ENCODE measurements at regions not wholly inside any gene's neighbourhood (a gene's known extent, or its start where the extent isn't known, plus 50 kb on each side); places are given as distances from the start of the nearest gene placed in this dataset.
A peak's percentile ranks its signal among the peaks of the same experiment; 100 is the strongest.

DNA sequence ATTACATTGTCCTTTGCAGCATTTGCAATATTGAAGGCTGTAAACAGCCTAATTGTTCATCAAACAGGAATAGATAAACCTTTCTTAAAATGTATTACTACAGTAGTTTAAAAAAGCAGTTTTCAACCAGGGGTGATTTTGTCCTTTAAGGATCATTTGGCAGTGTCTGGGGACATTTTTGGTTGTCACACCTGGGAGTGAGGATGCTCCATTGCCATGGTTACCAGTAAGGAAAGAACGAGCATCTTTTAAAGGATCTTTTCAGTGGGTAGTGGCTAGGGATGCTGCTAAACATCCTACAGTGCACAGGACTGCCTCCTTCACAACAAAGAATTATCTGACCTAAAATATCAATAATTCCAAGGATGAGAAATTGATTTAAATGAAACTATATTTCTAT, 596.3 kb downstream of the HINT1 start:
- DNase-seq = no peak
- Mint-ChIP-seq H3K36me3 (ENCODE audit: low read depth) (no peaks in the 10 kb centered on the region), H3K4me1 (ENCODE audit: low read depth) (no peaks in the 10 kb centered on the region), H3K4me3 (no peak overlapping the region), H3K27ac (no peak overlapping the region), H3K9me3 (peaks cover 3% of the 10 kb centered on the region), H3K27me3 (no peaks in the 10 kb centered on the region)
- no peak for ATAC-seq
- TF ChIP-seq, protein P1, sequence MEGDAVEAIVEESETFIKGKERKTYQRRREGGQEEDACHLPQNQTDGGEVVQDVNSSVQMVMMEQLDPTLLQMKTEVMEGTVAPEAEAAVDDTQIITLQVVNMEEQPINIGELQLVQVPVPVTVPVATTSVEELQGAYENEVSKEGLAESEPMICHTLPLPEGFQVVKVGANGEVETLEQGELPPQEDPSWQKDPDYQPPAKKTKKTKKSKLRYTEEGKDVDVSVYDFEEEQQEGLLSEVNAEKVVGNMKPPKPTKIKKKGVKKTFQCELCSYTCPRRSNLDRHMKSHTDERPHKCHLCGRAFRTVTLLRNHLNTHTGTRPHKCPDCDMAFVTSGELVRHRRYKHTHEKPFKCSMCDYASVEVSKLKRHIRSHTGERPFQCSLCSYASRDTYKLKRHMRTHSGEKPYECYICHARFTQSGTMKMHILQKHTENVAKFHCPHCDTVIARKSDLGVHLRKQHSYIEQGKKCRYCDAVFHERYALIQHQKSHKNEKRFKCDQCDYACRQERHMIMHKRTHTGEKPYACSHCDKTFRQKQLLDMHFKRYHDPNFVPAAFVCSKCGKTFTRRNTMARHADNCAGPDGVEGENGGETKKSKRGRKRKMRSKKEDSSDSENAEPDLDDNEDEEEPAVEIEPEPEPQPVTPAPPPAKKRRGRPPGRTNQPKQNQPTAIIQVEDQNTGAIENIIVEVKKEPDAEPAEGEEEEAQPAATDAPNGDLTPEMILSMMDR (IDR thresholded peaks at IDR 0.05) = no peak
- intact Hi-C loops (cut with micrococcal nuclease) = no loop called here
- POLR2A ChIA-PET = no interaction called here
- CTCF ChIA-PET = no interaction called here

DNA sequence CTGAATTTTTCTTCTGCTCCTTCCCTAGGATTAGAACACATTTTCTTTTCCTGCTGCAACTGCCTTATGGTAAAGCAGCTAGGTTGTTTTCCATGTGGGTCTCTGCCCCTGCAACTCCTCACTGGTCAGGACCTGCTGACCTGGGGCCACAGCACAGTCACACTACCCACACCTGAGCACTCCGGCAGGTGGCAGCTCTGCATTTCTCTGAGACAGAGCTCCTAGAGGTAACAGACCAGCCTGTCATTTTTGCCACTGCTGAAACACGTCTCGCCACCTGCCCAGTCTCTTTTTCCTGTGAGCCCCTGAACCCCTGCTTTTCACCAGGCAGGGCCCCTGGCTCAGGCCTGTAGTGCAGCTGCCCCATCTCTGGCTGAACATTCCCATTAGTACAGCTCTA, 609.6 kb downstream of the HINT1 start:
- peaks cover 3% of the 10 kb centered on the region for H3K9me3 Mint-ChIP-seq
- TF ChIP-seq, protein P1 (IDR thresholded peaks at IDR 0.05) = no peak
- no peaks in the 10 kb centered on the region for H3K4me1 Mint-ChIP-seq (ENCODE audit: low read depth)
- H3K4me3 Mint-ChIP-seq = no peak overlapping the region
- DNase-seq (no peak), ATAC-seq (no peak)
- intact Hi-C loops (cut with micrococcal nuclease) = no loop called here
- H3K27me3 Mint-ChIP-seq = peaks cover 3% of the 10 kb centered on the region
- no peaks in the 10 kb centered on the region for H3K36me3 Mint-ChIP-seq (ENCODE audit: low read depth)
- ChIA-PET POLR2A (no interaction called here), CTCF (no interaction called here)
- H3K27ac Mint-ChIP-seq = no peak overlapping the region

DNA sequence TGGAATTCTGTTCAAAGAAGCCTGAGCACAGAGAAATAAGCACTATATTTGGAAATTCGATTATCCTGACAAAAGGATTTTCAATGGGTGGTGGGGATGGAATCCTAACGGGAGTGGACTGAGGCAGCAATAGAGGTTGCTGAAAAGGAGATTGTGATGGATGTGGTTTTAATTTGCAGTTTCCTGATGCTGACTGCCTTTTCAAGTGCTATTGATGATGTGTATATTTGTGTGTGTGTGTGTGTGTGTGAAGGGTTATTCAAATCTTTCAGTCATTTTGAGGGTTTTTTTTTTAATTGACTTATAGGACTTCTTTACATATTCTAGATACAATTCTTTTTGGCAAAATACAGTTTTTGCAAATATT, 614.5 kb downstream of the HINT1 start:
- peaks cover 3% of the 10 kb centered on the region for H3K9me3 Mint-ChIP-seq
- no peaks in the 10 kb centered on the region for H3K4me1 Mint-ChIP-seq (ENCODE audit: low read depth)
- TF ChIP-seq, protein P1 (IDR thresholded peaks at IDR 0.05) = no peak
- CTCF ChIA-PET = no interaction called here
- no peak overlapping the region for H3K27ac Mint-ChIP-seq
- H3K27me3 Mint-ChIP-seq = no peaks in the 10 kb centered on the region
- no peak overlapping the region for H3K4me3 Mint-ChIP-seq
- no peak for DNase-seq
- intact Hi-C loops (cut with micrococcal nuclease) = no loop called here
- H3K36me3 Mint-ChIP-seq (ENCODE audit: low read depth) = no peaks in the 10 kb centered on the region
- POLR2A ChIA-PET = no interaction called here
- ATAC-seq = no peak

DNA sequence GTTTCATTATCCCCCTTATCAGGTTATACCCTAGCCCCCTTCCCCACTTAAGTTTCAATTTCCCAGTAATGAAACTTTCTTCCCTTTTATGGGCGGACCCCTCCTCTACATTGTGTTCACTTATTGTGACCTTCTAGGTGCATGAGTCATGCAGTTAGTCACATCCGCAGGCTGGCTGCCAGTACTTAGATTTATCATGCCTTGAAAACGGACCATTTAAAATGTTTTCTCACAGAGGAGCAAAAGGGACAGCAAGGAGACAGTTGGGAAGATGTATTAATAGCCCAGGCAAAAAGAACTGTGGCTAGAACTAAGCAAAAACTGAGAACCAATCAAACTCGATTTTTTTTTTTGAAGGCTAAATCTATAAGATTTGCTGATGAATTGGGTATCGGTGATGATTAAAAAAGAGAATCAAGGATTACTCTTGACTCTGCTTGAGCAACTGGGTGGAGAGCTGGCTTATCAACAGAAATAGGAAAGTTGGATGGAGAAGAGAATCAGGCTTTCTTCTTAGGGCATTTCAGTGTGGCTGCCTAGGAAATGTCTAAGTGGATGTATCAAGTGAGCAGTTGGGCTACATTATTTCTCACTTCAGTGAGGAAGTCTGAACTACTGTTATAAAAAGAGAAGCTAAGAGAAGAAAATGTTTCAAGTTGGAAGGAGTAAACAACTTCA, 615.0 kb downstream of the HINT1 start:
- DNase-seq (peak; percentile 6), ATAC-seq (no peak)
- POLR2A ChIA-PET = no interaction called here

DNA sequence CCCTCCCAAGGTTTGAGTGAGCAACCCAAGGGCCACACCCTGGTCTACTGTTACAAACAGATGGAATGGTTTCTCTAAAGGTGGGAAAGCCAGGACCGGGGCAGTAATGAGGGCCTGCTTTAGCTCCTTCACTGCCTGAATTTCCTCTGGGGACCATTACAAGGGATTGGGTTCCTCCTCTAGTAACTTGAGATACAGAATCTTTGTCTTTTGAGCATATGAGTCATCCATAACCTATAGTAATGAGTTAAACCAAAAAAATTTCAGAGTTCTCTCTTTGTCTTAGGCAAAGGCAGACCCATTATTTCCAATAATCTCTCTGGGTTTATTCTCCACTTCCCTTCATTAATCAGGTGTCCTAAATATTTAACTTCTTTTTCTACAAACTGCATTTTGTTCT, 618.8 kb downstream of the HINT1 start:
- POLR2A ChIA-PET = no interaction called here

More for the DNA sequence above, 615.0 kb downstream of the HINT1 start:
- intact Hi-C loops (cut with micrococcal nuclease) = no loop called here
- no peak overlapping the region for H3K4me3 Mint-ChIP-seq
- TF ChIP-seq, protein P1 (IDR thresholded peaks at IDR 0.05) = no peak
- H3K36me3 Mint-ChIP-seq (ENCODE audit: low read depth) = no peaks in the 10 kb centered on the region
- peaks cover 6% of the 10 kb centered on the region for H3K9me3 Mint-ChIP-seq
- H3K4me1 Mint-ChIP-seq (ENCODE audit: low read depth) = no peaks in the 10 kb centered on the region
- H3K27ac Mint-ChIP-seq = no peak overlapping the region
- CTCF ChIA-PET = no interaction called here
- no peaks in the 10 kb centered on the region for H3K27me3 Mint-ChIP-seq

More for the DNA sequence above, 618.8 kb downstream of the HINT1 start:
- CTCF ChIA-PET = no interaction called here
- ATAC-seq (no peak), DNase-seq (no peak)
- Mint-ChIP-seq H3K36me3 (ENCODE audit: low read depth) (no peaks in the 10 kb centered on the region), H3K27ac (no peak overlapping the region), H3K4me3 (no peak overlapping the region), H3K9me3 (peaks cover 14% of the 10 kb centered on the region), H3K4me1 (ENCODE audit: low read depth) (peaks cover 4% of the 10 kb centered on the region), H3K27me3 (no peaks in the 10 kb centered on the region)
- TF ChIP-seq, protein P1 (IDR thresholded peaks at IDR 0.05) = no peak
- intact Hi-C loops (cut with micrococcal nuclease) = no loop called here

All from activated CD8-positive, alpha-beta T cell treated with anti-CD3 and anti-CD28 coated beads for 36 hours (primary cell).